IMR-90 (cell line): ENCODE measurements at regions not wholly inside any gene's neighbourhood (a gene's known extent, or its start where the extent isn't known, plus 50 kb on each side); places are given as distances from the start of the nearest gene placed in this dataset.

Experiments used
- ATAC-seq: fragments of 200-7000 bp; cut with Tn5 transposase; 2 replicates; pipeline ENCODE4 v1.9.1; 2020; ENCODE audit warnings: low read depth, mild to moderate bottlenecking, moderate library complexity
- BruUV-seq: library from RNA; stranded (reverse); fragments of 400-500 nt; replicated peaks from 2 replicates; lab custom pipeline; 2021; lab: Mats Ljungman, UMichigan
- CTCF ChIA-PET: fragments of 300-600 bp; formaldehyde crosslinking; extraction: SDS; loops from one replicate; lab custom pipeline; 2021; ENCODE audit warnings: antibody characterized with exemption; lab: Yijun Ruan, JAX
- POLR2A ChIA-PET: fragments of 300-600 bp; sonication (Branson Sonifier 250); formaldehyde crosslinking; loops from one replicate; lab custom pipeline; 2022; ENCODE audit warnings: antibody characterized with exemption; ENCODE audit not compliant: unreplicated experiment; lab: Charles Lee
- DNase-seq: peaks from one replicate; pipeline ENCODE4 v3.0.0; 2013
- H2AFZ ChIP-seq: replicated peaks from 2 replicates; pipeline ENCODE3; 2013; ENCODE audit warnings: low read length, mild to moderate bottlenecking; ENCODE audit not compliant: poor library complexity
- H2AK5ac ChIP-seq: 2 replicates; pipeline ENCODE4 v1.6.1; 2013; ENCODE audit warnings: low read depth, low read length, inconsistent platforms
- H2AK9ac ChIP-seq: replicated peaks from 2 replicates; pipeline ENCODE3; 2013; ENCODE audit warnings: mild to moderate bottlenecking, low read depth, low read length, moderate library complexity; ENCODE audit not compliant: poor library complexity
- H2BK120ac ChIP-seq: 2 replicates; pipeline ENCODE4 v1.6.1; 2013; ENCODE audit warnings: low read depth, low read length, inconsistent platforms
- H2BK15ac ChIP-seq: 3 replicates; pipeline ENCODE4 v1.6.1; 2013; ENCODE audit warnings: low read depth, low read length, inconsistent platforms
- H2BK20ac ChIP-seq: 2 replicates; pipeline ENCODE4 v1.6.1; 2013; ENCODE audit warnings: low read depth, mild to moderate bottlenecking, inconsistent platforms, low read length, moderate library complexity
- H2BK5ac ChIP-seq: 2 replicates; pipeline ENCODE4 v1.6.1; 2013; ENCODE audit warnings: mild to moderate bottlenecking, low read depth, low read length, inconsistent platforms; ENCODE audit not compliant: poor library complexity, severe bottlenecking
- H3K14ac ChIP-seq: replicated peaks from 2 replicates; pipeline ENCODE4 v1.6.1; 2013; ENCODE audit warnings: low read depth, low read length, inconsistent platforms
- H3K18ac ChIP-seq: 2 replicates; pipeline ENCODE4 v1.6.1; 2013; ENCODE audit warnings: low read depth, low read length, control low read depth
- H3K23ac ChIP-seq: 2 replicates; pipeline ENCODE4 v1.6.1; 2013; ENCODE audit warnings: low read depth, low read length, inconsistent platforms
- H3K27ac ChIP-seq: 2 replicates; pipeline ENCODE4 v1.5.1; 2013; ENCODE audit warnings: mild to moderate bottlenecking, control low read depth, low read length; ENCODE audit not compliant: insufficient read depth
- H3K27me3 ChIP-seq: 2 replicates; pipeline ENCODE4 v1.6.1; 2013; ENCODE audit warnings: low read length; ENCODE audit not compliant: control insufficient read depth, insufficient read depth
- H3K36me3 ChIP-seq: 2 replicates; pipeline ENCODE4 v1.6.1; 2013; ENCODE audit warnings: low read length, mixed read lengths; ENCODE audit not compliant: control insufficient read depth, insufficient read depth
- H3K4ac ChIP-seq: 2 replicates; pipeline ENCODE4 v1.6.1; 2013; ENCODE audit warnings: low read depth, low read length, inconsistent platforms
- H3K4me1 ChIP-seq: 2 replicates; pipeline ENCODE4 v1.6.1; 2013; ENCODE audit warnings: low read length, mixed read lengths; ENCODE audit not compliant: control insufficient read depth, insufficient read depth
- H3K4me2 ChIP-seq: 2 replicates; pipeline ENCODE4 v1.6.1; 2013; ENCODE audit warnings: low read depth, mild to moderate bottlenecking, control low read depth, low read length, moderate library complexity
- H3K4me3 ChIP-seq: 2 replicates; pipeline ENCODE4 v1.5.1; 2013; ENCODE audit warnings: low read depth, mild to moderate bottlenecking, control low read depth, low read length, moderate library complexity; ENCODE audit not compliant: insufficient read depth
- H3K56ac ChIP-seq: 2 replicates; pipeline ENCODE4 v1.6.1; 2013; ENCODE audit warnings: low read length, inconsistent platforms; ENCODE audit not compliant: insufficient read depth; ENCODE audit errors: extremely low read depth
- H3K79me1 ChIP-seq, 2 experiments: 2 replicates each; pipeline ENCODE4 v1.6.1; 2013; ENCODE audit warnings: low read length in 2 of 2, inconsistent platforms in 1 of 2, low read depth in 1 of 2
- H3K9ac ChIP-seq: 2 replicates; pipeline ENCODE4 v1.6.1; 2013; ENCODE audit warnings: low read depth, low read length, control low read depth
- H3K9me1 ChIP-seq: 2 replicates; pipeline ENCODE4 v1.6.1; 2013; ENCODE audit warnings: low read length, inconsistent platforms; ENCODE audit not compliant: insufficient read depth
- H3K9me3 ChIP-seq: 2 replicates; pipeline ENCODE4 v1.6.1; 2013; ENCODE audit warnings: low read length; ENCODE audit not compliant: control insufficient read depth, insufficient read depth
- H4K20me1 ChIP-seq: 2 replicates; pipeline ENCODE4 v1.6.1; 2013; ENCODE audit warnings: low read length, inconsistent platforms; ENCODE audit not compliant: insufficient read depth
- H4K5ac ChIP-seq: 2 replicates; pipeline ENCODE4 v1.6.1; 2013; ENCODE audit warnings: mild to moderate bottlenecking, low read depth, low read length, control low read depth
- H4K8ac ChIP-seq, 2 experiments: 2 replicates each; pipeline ENCODE4 v1.6.1; 2013; ENCODE audit warnings: low read depth in 2 of 2, low read length in 2 of 2, control low read depth in 1 of 2, inconsistent platforms in 1 of 2
- H4K91ac ChIP-seq: 2 replicates; pipeline ENCODE4 v1.6.1; 2013; ENCODE audit warnings: low read depth, low read length, inconsistent platforms; ENCODE audit not compliant: insufficient read depth
- CHD1 ChIP-seq: IDR thresholded peaks from 2 replicates; pipeline ENCODE4 v1.6.1; 2012; ENCODE audit warnings: low read depth, low read length, improper control_type of control experiment
- NFE2L2 ChIP-seq: fragments of 150-350 bp; IDR thresholded peaks from 2 replicates; pipeline ENCODE4 v1.6.1; 2016; ENCODE audit warnings: low read depth, mild to moderate bottlenecking, low read length
- WGBS, 2 experiments: methylation state at CpG; one replicate each; pipeline versions ENCODE4 v1.1.5 to v1.1.7; 2013; ENCODE audit warnings: missing lambda C conversion rate in 2 of 2; ENCODE audit not compliant: insufficient read length in 1 of 2; ENCODE audit errors: extremely low coverage in 2 of 2; 5-methylcytosine and 5-hydroxymethylcytosine counted together
- dilution Hi-C: fragments of 300-500 bp; cut with HindIII; formaldehyde crosslinking; loops from one replicate; pipeline ENCODE4 v1.14.3; 2018; ENCODE audit warnings: low sequenced_read_pairs; ENCODE audit not compliant: unreplicated experiment
- in situ Hi-C: fragments of 300-500 bp; cut with MboI; formaldehyde crosslinking; loops from 3 replicates; pipeline ENCODE4 v1.14.3; 2019; ENCODE audit warnings: low sequenced_read_pairs, inconsistent platforms, mixed read lengths
- intact Hi-C: fragments of 100-400 bp; cut with micrococcal nuclease; formaldehyde crosslinking; loops from 2 replicates; pipeline ENCODE4 v1.10.0; 2022
- TF ChIP-seq, protein P1 (sequence below): fragments of 150-350 bp; IDR thresholded peaks from 2 replicates; pipeline ENCODE4 v1.6.1; 2016; ENCODE audit warnings: low read depth, mild to moderate bottlenecking, low read length, moderate library complexity, borderline replicate concordance

DNA sequence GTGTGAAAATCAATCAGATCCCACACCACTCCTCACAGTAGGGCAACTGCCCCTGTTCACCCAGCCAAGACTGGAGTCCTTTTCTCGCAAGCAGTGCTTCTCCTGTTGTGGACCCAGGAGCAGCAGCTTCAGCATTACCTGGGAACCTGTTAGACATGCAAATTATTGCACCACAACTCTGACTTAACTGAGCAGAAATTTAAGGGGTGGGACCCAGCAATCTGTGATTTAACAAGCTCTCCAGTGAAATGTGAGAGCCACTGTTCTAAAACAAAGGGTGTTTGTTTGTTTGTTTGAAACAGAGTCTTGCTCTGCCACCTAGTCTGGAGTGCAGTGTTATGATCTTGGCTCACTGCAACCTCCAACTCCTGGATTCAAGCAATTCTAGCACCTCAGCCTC is 591.4 kb downstream of the SOX6 start:
- Histone ChIP-seq H3K23ac (no peak overlapping the region), H2AK5ac (no peak overlapping the region), H2BK20ac (no peak overlapping the region), H3K27me3 (no peaks in the 10 kb centered on the region), H2BK15ac (no peak overlapping the region), H4K8ac (no peak overlapping the region), H3K36me3 (no peaks in the 10 kb centered on the region), H2BK5ac (no peak overlapping the region), H3K56ac (no peak overlapping the region), H2AK9ac (no peak overlapping the region), H3K4ac (no peak overlapping the region), H3K18ac (no peak overlapping the region), H3K79me1 (no peaks in the 10 kb centered on the region), H4K5ac (no peak overlapping the region), H2AFZ (no peak overlapping the region), H3K4me2 (no peak overlapping the region), H3K9me3 (no peaks in the 10 kb centered on the region), H2BK120ac (no peak overlapping the region), H3K9ac (no peak overlapping the region), H4K20me1 (no peaks in the 10 kb centered on the region), H3K4me3 (no peak overlapping the region), H4K91ac (no peak overlapping the region), H3K4me1 (no peaks in the 10 kb centered on the region), H3K9me1 (no peaks in the 10 kb centered on the region), H3K14ac (no peak overlapping the region), H3K27ac (no peak overlapping the region)
- TF ChIP-seq CHD1 (no peak), NFE2L2 (no peak)
- TF ChIP-seq, protein P1, sequence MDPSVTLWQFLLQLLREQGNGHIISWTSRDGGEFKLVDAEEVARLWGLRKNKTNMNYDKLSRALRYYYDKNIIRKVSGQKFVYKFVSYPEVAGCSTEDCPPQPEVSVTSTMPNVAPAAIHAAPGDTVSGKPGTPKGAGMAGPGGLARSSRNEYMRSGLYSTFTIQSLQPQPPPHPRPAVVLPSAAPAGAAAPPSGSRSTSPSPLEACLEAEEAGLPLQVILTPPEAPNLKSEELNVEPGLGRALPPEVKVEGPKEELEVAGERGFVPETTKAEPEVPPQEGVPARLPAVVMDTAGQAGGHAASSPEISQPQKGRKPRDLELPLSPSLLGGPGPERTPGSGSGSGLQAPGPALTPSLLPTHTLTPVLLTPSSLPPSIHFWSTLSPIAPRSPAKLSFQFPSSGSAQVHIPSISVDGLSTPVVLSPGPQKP: no peak
- CTCF ChIA-PET: no interaction called here
- in situ Hi-C loops: no loop called here
- intact Hi-C loops: no loop called here
- dilution Hi-C loops: no loop called here
- 86% methylated on average over 1 of the region's 1 CpG; no CpG with 5 or more reads in 1 of the 2 experiments for WGBS, 2 experiments
- no peak for ATAC-seq
- POLR2A ChIA-PET: no interaction called here
- no TSS peak for BruUV-seq
- DNase-seq: no peak
